Liver (tissue), 2 donors: ENCODE measurements at regions not wholly inside any gene's neighbourhood (a gene's known extent, or its start where the extent isn't known, plus 50 kb on each side); places are given as distances from the start of the nearest gene placed in this dataset.

Experiments used
- TF ChIP-seq, protein P1 (sequence below): IDR thresholded peaks from 2 replicates; pipeline ENCODE4 v1.6.1; 2016; ENCODE audit warnings: antibody characterized with exemption, mild to moderate bottlenecking
- TF ChIP-seq, protein P2 (sequence below): fragments of 150-350 bp; IDR thresholded peaks from 2 replicates; pipeline ENCODE4 v1.5.1; 2017; ENCODE audit warnings: improper control_type of control experiment, low read depth, low read length; ENCODE audit not compliant: missing input control
- donor health status: healthy.

DNA sequence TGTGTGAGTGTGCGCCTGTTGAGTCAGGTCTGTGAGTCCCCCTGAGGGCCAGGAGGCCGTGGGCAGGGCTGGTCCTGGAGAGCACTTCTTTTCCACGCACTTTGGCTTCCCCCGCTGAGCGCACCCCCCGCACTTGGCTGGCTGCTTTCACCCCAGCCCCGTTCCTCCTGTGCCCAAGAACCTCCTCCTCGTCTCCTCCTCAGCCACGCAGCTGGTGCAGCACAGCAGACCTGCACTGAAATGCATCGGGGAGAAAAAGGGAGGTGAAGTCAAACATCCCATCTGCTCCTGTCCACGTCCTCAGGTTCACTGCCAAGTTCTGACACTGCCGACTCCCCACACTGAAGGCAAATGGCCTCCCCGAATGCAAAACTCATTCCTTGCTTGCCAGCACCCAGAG lies 362.7 kb upstream of the SFSWAP start:
- TF ChIP-seq, protein P1, sequence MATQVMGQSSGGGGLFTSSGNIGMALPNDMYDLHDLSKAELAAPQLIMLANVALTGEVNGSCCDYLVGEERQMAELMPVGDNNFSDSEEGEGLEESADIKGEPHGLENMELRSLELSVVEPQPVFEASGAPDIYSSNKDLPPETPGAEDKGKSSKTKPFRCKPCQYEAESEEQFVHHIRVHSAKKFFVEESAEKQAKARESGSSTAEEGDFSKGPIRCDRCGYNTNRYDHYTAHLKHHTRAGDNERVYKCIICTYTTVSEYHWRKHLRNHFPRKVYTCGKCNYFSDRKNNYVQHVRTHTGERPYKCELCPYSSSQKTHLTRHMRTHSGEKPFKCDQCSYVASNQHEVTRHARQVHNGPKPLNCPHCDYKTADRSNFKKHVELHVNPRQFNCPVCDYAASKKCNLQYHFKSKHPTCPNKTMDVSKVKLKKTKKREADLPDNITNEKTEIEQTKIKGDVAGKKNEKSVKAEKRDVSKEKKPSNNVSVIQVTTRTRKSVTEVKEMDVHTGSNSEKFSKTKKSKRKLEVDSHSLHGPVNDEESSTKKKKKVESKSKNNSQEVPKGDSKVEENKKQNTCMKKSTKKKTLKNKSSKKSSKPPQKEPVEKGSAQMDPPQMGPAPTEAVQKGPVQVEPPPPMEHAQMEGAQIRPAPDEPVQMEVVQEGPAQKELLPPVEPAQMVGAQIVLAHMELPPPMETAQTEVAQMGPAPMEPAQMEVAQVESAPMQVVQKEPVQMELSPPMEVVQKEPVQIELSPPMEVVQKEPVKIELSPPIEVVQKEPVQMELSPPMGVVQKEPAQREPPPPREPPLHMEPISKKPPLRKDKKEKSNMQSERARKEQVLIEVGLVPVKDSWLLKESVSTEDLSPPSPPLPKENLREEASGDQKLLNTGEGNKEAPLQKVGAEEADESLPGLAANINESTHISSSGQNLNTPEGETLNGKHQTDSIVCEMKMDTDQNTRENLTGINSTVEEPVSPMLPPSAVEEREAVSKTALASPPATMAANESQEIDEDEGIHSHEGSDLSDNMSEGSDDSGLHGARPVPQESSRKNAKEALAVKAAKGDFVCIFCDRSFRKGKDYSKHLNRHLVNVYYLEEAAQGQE, result no peak
- TF ChIP-seq, protein P2, sequence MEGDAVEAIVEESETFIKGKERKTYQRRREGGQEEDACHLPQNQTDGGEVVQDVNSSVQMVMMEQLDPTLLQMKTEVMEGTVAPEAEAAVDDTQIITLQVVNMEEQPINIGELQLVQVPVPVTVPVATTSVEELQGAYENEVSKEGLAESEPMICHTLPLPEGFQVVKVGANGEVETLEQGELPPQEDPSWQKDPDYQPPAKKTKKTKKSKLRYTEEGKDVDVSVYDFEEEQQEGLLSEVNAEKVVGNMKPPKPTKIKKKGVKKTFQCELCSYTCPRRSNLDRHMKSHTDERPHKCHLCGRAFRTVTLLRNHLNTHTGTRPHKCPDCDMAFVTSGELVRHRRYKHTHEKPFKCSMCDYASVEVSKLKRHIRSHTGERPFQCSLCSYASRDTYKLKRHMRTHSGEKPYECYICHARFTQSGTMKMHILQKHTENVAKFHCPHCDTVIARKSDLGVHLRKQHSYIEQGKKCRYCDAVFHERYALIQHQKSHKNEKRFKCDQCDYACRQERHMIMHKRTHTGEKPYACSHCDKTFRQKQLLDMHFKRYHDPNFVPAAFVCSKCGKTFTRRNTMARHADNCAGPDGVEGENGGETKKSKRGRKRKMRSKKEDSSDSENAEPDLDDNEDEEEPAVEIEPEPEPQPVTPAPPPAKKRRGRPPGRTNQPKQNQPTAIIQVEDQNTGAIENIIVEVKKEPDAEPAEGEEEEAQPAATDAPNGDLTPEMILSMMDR, result no peak
